Breast epithelium (tissue), 3 donors: ENCODE measurements at regions not wholly inside any gene's neighbourhood (a gene's known extent, or its start where the extent isn't known, plus 50 kb on each side); places are given as distances from the start of the nearest gene placed in this dataset.

Experiments used
- CTCF ChIP-seq, 3 donors: fragments of 450-650 bp; IDR thresholded peaks; one replicate each; pipeline ENCODE4 v1.5.1; 2016 to 2017; ENCODE audit warnings: antibody characterized with exemption in 3 of 3, mild to moderate bottlenecking in 3 of 3, moderate library complexity in 3 of 3
- POLR2AphosphoS5 ChIP-seq, 3 donors: sonication (generic); formaldehyde crosslinking; IDR thresholded peaks; one replicate each; pipeline ENCODE4 v1.6.1; 2017; ENCODE audit warnings: antibody characterized with exemption in 3 of 3

- TF ChIP-seq CTCF (IDR thresholded peaks at IDR 0.05) = no peak
- TF ChIP-seq POLR2AphosphoS5 (IDR thresholded peaks at IDR 0.05) = no peak
Measured at GRCh38 chr10:64408391-64409183, 887.4 kb downstream of the REEP3 start.
